ENCODE measurements at regions not wholly inside any gene's neighbourhood (a gene's known extent, or its start where the extent isn't known, plus 50 kb on each side); places are given as distances from the start of the nearest gene placed in this dataset.
"Not testable (repeated sequence)": the region's sequence is repeated elsewhere in the genome, so short reads cannot be mapped to it uniquely, and the experiment has no call there.

DNA sequence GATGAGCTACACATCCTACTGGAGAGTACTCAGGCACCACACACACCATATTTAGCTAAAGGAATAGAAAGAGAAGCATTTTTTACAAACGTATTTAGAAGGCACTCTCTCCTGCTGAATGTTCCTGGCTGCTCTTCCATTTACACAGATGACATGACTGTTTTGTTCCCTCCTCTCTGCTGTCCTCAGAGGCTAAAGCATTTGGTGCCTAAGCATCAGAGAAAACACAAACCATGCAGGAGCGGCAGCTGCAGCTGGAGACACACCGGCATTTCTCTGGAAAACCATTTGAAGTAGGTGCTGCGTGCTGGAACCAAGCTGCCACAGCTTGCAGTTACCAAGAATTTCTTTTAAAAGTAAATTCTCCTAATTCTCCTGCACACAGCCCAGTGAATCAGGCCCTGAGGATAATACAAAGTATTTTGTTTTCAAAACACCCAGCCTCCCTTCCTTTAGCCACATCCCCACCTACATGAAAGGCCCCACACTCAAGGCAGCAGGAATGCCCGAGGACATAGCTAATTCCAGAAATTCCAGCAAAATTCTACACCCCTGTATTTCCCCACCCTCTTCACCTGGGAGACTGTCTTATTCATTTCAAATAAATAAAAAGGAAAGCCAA lies 488.9 kb upstream of the SOX11 start:
- Histone ChIP-seq H3K9ac (ENCODE audit: low read length) (no peak overlapping the region), H3K36me3 (ENCODE audit: control insufficient read depth, insufficient read depth, low read length) (no peaks in the 10 kb centered on the region), H3K4me1 (ENCODE audit: control insufficient read depth, insufficient read depth, low read length) (no peaks in the 10 kb centered on the region), H3K27me3 (ENCODE audit: control insufficient read depth, insufficient read depth, low read length) (no peaks in the 10 kb centered on the region), H3K4me3 (ENCODE audit: low read length) (no peak overlapping the region), H3K27ac (ENCODE audit: low read depth, low read length) (no peak overlapping the region)

- H3K4me3 ChIP-seq (ENCODE audit: low read length); H3K9ac ChIP-seq (ENCODE audit: low read length); H3K4me1 ChIP-seq (ENCODE audit: control insufficient read depth, insufficient read depth, low read length); H3K27me3 ChIP-seq (ENCODE audit: control insufficient read depth, insufficient read depth, low read length); H3K36me3 ChIP-seq (ENCODE audit: control insufficient read depth, insufficient read depth, low read length); H3K27ac ChIP-seq (ENCODE audit: low read depth, low read length): not testable (repeated sequence)
These were observed 485.4 kb upstream of the SOX11 start for GRCh38 chr2:5206742-5207141.

DNA sequence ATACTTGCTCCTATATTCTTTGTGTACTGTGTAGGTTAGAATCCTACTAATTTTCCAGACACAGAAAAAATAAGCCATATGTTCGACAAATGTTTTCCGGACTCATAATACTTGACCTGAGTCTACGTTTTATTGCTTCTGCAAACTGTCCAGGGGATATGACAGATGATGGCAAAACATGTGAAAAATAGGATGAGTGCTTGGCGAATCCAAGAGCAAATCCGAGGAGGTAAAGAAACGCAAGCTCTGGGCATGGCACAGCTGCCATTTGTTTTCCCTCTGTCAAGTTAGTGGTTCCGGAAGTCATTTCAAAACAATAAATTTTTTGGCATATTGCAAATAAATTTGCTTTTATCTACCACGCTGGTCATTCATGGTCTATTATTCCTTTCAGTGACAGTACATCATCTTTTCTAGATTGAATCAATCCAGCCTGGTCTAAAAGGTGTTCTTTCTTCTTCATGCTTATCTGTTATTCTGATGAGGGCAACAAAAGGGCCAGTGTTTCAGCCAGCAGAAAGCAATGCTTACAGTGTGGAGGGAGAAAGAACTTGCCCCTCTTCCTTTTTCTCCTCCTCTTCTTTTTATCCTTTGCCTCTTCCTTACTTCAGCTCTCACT lies 476.1 kb upstream of the SOX11 start:
- Histone ChIP-seq H3K27me3 (ENCODE audit: control insufficient read depth, insufficient read depth, low read length) (no peaks in the 10 kb centered on the region), H3K9ac (ENCODE audit: low read length) (no peak overlapping the region), H3K27ac (ENCODE audit: low read depth, low read length) (no peak overlapping the region), H3K4me1 (ENCODE audit: control insufficient read depth, insufficient read depth, low read length) (no peaks in the 10 kb centered on the region), H3K4me3 (ENCODE audit: low read length) (no peak overlapping the region), H3K36me3 (ENCODE audit: control insufficient read depth, insufficient read depth, low read length) (no peaks in the 10 kb centered on the region)

DNA sequence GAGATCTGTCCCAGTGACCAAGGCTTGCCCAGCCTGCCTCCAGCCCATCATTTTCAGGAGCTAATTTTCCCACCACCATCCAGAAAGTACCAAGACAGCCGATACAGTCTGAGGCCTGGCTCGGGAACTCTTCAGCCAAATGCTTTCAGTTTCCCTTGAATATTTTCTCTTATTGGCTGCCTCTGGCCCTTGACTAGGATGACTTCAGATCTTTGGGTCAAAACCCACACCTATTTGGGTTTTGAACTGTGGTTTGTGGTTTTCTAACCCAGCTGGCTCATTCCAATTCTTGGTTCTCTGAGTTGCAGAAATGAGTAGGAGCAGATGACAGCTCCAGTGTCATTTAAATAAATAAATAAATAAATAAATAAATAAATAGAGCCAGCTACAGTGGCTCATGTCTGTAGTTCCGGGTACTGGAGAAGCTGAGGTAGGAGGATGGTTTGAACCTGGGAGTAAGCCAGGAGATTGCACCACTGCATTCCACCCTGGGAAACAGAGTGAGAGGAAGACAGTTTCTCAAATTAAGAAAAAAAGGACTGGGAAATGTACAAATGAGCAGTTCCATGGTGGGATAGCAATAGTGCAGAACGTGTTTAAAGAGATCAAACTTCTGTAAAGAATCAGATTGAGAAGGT lies 465.0 kb upstream of the SOX11 start:
- H3K9ac ChIP-seq (ENCODE audit: low read length): no peak overlapping the region

GRCh38 chr2:5229574-5229973 lies 462.6 kb upstream of the SOX11 start:
- H3K4me3 ChIP-seq (ENCODE audit: low read length): no peak overlapping the region
- H3K27ac ChIP-seq (ENCODE audit: low read depth, low read length): no peak overlapping the region
- no peaks in the 10 kb centered on the region for H3K36me3 ChIP-seq (ENCODE audit: control insufficient read depth, insufficient read depth, low read length)
- no peaks in the 10 kb centered on the region for H3K27me3 ChIP-seq (ENCODE audit: control insufficient read depth, insufficient read depth, low read length)
- no peaks in the 10 kb centered on the region for H3K4me1 ChIP-seq (ENCODE audit: control insufficient read depth, insufficient read depth, low read length)
- no peak overlapping the region for H3K9ac ChIP-seq (ENCODE audit: low read length)

More for the DNA sequence above, 465.0 kb upstream of the SOX11 start:
- no peaks in the 10 kb centered on the region for H3K27me3 ChIP-seq (ENCODE audit: control insufficient read depth, insufficient read depth, low read length)
- H3K4me1 ChIP-seq (ENCODE audit: control insufficient read depth, insufficient read depth, low read length): no peaks in the 10 kb centered on the region
- no peak overlapping the region for H3K27ac ChIP-seq (ENCODE audit: low read depth, low read length)
- H3K36me3 ChIP-seq (ENCODE audit: control insufficient read depth, insufficient read depth, low read length): no peaks in the 10 kb centered on the region
- H3K4me3 ChIP-seq (ENCODE audit: low read length): no peak overlapping the region

DNA sequence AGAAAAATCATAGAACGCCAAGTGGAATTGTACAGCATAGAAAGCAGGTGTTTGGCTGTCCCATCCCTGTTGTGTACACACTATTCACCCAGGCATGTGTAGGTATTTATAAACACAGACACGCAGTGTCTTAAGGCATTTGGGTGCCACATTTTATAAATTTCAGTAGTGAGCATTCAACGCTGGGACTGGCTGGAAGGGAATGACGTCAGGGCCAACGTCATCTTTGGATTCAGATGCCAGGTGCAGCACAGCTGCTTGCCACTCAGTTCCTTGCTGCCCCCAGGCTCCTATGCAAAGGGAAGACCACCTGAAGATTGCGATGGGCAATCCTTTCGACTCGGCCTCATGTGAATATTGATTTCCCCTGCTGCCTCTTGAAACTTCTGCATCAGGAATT lies 461.7 kb upstream of the SOX11 start:
- Histone ChIP-seq H3K4me3 (ENCODE audit: low read length) (no peak overlapping the region), H3K9ac (ENCODE audit: low read length) (no peak overlapping the region), H3K4me1 (ENCODE audit: control insufficient read depth, insufficient read depth, low read length) (no peaks in the 10 kb centered on the region), H3K36me3 (ENCODE audit: control insufficient read depth, insufficient read depth, low read length) (no peaks in the 10 kb centered on the region), H3K27ac (ENCODE audit: low read depth, low read length) (no peak overlapping the region), H3K27me3 (ENCODE audit: control insufficient read depth, insufficient read depth, low read length) (no peaks in the 10 kb centered on the region)

- H3K27me3 ChIP-seq (ENCODE audit: control insufficient read depth, insufficient read depth, low read length): no peaks in the 10 kb centered on the region
- no peak overlapping the region for H3K27ac ChIP-seq (ENCODE audit: low read depth, low read length)
- no peaks in the 10 kb centered on the region for H3K4me1 ChIP-seq (ENCODE audit: control insufficient read depth, insufficient read depth, low read length)
- H3K9ac ChIP-seq (ENCODE audit: low read length): no peak overlapping the region
- no peak overlapping the region for H3K4me3 ChIP-seq (ENCODE audit: low read length)
- H3K36me3 ChIP-seq (ENCODE audit: control insufficient read depth, insufficient read depth, low read length): no peaks in the 10 kb centered on the region
These were observed 461.3 kb upstream of the SOX11 start for GRCh38 chr2:5230855-5231254.

- Histone ChIP-seq H3K4me1 (ENCODE audit: control insufficient read depth, insufficient read depth, low read length) (no peaks in the 10 kb centered on the region), H3K27me3 (ENCODE audit: control insufficient read depth, insufficient read depth, low read length) (no peaks in the 10 kb centered on the region), H3K36me3 (ENCODE audit: control insufficient read depth, insufficient read depth, low read length) (no peaks in the 10 kb centered on the region), H3K9ac (ENCODE audit: low read length) (no peak overlapping the region), H3K27ac (ENCODE audit: low read depth, low read length) (no peak overlapping the region), H3K4me3 (ENCODE audit: low read length) (no peak overlapping the region)
These were observed 460.9 kb upstream of the SOX11 start for GRCh38 chr2:5231287-5231686.

GRCh38 chr2:5234563-5234962 lies 457.6 kb upstream of the SOX11 start:
- Histone ChIP-seq H3K27me3 (ENCODE audit: control insufficient read depth, insufficient read depth, low read length) (no peaks in the 10 kb centered on the region), H3K36me3 (ENCODE audit: control insufficient read depth, insufficient read depth, low read length) (no peaks in the 10 kb centered on the region), H3K4me3 (ENCODE audit: low read length) (no peak overlapping the region), H3K27ac (ENCODE audit: low read depth, low read length) (no peak overlapping the region), H3K9ac (ENCODE audit: low read length) (no peak overlapping the region), H3K4me1 (ENCODE audit: control insufficient read depth, insufficient read depth, low read length) (no peaks in the 10 kb centered on the region)

- Histone ChIP-seq H3K27me3 (ENCODE audit: control insufficient read depth, insufficient read depth, low read length) (no peaks in the 10 kb centered on the region), H3K27ac (ENCODE audit: low read depth, low read length) (no peak overlapping the region), H3K4me1 (ENCODE audit: control insufficient read depth, insufficient read depth, low read length) (no peaks in the 10 kb centered on the region), H3K9ac (ENCODE audit: low read length) (no peak overlapping the region), H3K4me3 (ENCODE audit: low read length) (no peak overlapping the region), H3K36me3 (ENCODE audit: control insufficient read depth, insufficient read depth, low read length) (no peaks in the 10 kb centered on the region)
These were observed 456.5 kb upstream of the SOX11 start for GRCh38 chr2:5235701-5236100.

DNA sequence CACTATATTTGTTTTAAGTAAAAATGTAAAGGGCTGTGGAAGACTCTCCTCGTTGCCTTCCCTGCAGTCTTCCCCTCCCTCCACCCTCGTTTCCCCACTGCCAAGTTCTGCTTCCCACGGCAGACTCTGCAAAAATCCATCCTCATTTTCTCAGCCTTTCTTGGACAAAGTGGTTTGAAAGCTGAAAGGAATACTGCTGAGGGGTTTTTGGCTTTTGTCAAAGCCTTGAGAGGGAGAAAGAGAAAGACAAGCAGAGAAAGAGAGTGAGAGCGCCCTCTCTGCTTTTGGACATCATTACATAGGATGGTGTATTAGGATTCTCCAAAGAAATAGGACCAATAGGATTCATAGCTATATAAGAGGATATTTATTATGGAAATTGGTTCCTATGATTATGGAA lies 455.9 kb upstream of the SOX11 start:
- no peak overlapping the region for H3K4me3 ChIP-seq (ENCODE audit: low read length)
- H3K27me3 ChIP-seq (ENCODE audit: control insufficient read depth, insufficient read depth, low read length): no peaks in the 10 kb centered on the region
- no peaks in the 10 kb centered on the region for H3K4me1 ChIP-seq (ENCODE audit: control insufficient read depth, insufficient read depth, low read length)
- H3K9ac ChIP-seq (ENCODE audit: low read length): no peak overlapping the region
- H3K36me3 ChIP-seq (ENCODE audit: control insufficient read depth, insufficient read depth, low read length): no peaks in the 10 kb centered on the region
- no peak overlapping the region for H3K27ac ChIP-seq (ENCODE audit: low read depth, low read length)

GRCh38 chr2:5242751-5243150 lies 449.4 kb upstream of the SOX11 start:
- Histone ChIP-seq H3K27me3 (ENCODE audit: control insufficient read depth, insufficient read depth, low read length) (no peaks in the 10 kb centered on the region), H3K9ac (ENCODE audit: low read length) (no peak overlapping the region), H3K36me3 (ENCODE audit: control insufficient read depth, insufficient read depth, low read length) (no peaks in the 10 kb centered on the region), H3K4me1 (ENCODE audit: control insufficient read depth, insufficient read depth, low read length) (no peaks in the 10 kb centered on the region), H3K27ac (ENCODE audit: low read depth, low read length) (no peak overlapping the region), H3K4me3 (ENCODE audit: low read length) (no peak overlapping the region)

DNA sequence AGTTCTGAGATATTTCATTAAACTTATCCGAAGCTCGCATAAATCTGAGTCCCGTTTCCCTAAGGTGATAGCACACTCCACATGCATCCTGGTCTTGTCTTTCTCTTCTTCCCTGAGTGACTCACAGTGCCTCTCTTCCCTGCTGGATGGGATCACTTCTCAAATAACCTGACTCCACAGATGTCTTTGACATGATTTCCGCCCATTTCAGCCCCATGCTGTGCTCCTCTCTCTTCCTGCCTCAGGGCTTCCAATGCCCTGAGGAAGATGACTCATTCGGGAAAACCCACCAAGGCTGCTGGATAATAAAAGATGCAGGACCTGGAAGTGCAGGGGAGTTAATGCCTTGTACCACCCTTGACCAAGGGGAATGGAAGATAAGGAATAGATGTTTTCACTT lies 441.7 kb upstream of the SOX11 start:
- Histone ChIP-seq H3K27ac (ENCODE audit: low read depth, low read length) (no peak overlapping the region), H3K9ac (ENCODE audit: low read length) (no peak overlapping the region), H3K4me3 (ENCODE audit: low read length) (no peak overlapping the region), H3K27me3 (ENCODE audit: control insufficient read depth, insufficient read depth, low read length) (no peaks in the 10 kb centered on the region), H3K4me1 (ENCODE audit: control insufficient read depth, insufficient read depth, low read length) (no peaks in the 10 kb centered on the region), H3K36me3 (ENCODE audit: control insufficient read depth, insufficient read depth, low read length) (no peaks in the 10 kb centered on the region)

Measured in rectal smooth muscle tissue (tissue), 1 donor.